Retinal pigment epithelial cell (primary cell): ENCODE measurements at regions not wholly inside any gene's neighbourhood (a gene's known extent, or its start where the extent isn't known, plus 50 kb on each side); places are given as distances from the start of the nearest gene placed in this dataset.

Experiments
- DNase-seq: peaks from one replicate; pipeline ENCODE4 v3.0.0-alpha.2; 2010; ENCODE audit warnings: low read depth
- H3K4me3 ChIP-seq: 2 replicates; pipeline ENCODE4 v1.5.1; 2011; ENCODE audit warnings: mild to moderate bottlenecking, low read length, control low read depth, moderate library complexity
- TF ChIP-seq, protein P1 (sequence below): conservative IDR thresholded peaks from 2 replicates; pipeline ENCODE4 v1.5.1; 2011; ENCODE audit warnings: low read depth, low read length, control low read depth, inconsistent platforms

DNA sequence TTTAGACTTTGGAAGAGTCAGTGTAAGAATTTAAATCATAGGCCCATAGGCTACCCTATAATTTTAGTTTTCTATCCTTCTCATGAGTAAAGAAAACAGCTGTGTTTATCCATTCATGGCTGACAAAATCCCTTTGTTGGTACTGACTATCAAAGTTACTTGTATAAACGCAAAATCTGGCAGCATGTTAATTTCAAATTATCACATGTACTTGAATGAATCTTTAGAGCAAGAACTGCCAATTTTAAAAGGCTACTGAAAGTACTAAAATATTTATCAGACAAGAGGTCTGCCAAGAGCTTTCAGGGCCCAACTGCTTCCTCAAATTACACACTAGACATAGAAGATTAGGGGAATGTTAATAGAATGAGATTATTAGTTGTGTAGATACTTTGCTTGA lies 66.6 kb downstream of the MYL12B start:
- TF ChIP-seq, protein P1, sequence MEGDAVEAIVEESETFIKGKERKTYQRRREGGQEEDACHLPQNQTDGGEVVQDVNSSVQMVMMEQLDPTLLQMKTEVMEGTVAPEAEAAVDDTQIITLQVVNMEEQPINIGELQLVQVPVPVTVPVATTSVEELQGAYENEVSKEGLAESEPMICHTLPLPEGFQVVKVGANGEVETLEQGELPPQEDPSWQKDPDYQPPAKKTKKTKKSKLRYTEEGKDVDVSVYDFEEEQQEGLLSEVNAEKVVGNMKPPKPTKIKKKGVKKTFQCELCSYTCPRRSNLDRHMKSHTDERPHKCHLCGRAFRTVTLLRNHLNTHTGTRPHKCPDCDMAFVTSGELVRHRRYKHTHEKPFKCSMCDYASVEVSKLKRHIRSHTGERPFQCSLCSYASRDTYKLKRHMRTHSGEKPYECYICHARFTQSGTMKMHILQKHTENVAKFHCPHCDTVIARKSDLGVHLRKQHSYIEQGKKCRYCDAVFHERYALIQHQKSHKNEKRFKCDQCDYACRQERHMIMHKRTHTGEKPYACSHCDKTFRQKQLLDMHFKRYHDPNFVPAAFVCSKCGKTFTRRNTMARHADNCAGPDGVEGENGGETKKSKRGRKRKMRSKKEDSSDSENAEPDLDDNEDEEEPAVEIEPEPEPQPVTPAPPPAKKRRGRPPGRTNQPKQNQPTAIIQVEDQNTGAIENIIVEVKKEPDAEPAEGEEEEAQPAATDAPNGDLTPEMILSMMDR = no peak
- DNase-seq = no peak
- H3K4me3 ChIP-seq = no peak overlapping the region

DNA sequence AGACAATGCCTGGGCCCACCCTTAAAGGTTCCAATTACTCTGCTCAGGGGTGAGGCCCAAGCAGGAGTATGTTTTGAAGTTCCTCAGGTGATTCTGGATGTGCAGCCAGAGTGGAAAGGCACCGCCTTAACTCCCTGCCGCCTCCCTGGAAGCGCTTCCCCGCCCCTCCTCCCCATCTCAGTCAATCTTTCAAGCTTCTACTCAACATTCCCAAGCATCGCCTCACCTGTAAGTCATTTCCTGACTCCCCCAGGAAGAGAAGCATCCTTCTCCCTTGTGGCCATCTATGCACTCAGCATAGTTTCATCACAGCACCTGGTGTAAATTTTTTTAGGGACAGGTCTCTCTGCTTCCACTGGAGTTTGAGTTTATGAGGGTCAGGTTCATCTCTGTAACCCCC lies 67.5 kb downstream of the MYL12B start:
- DNase-seq = no peak
- no peak overlapping the region for H3K4me3 ChIP-seq
- TF ChIP-seq, protein P1 = no peak

DNA sequence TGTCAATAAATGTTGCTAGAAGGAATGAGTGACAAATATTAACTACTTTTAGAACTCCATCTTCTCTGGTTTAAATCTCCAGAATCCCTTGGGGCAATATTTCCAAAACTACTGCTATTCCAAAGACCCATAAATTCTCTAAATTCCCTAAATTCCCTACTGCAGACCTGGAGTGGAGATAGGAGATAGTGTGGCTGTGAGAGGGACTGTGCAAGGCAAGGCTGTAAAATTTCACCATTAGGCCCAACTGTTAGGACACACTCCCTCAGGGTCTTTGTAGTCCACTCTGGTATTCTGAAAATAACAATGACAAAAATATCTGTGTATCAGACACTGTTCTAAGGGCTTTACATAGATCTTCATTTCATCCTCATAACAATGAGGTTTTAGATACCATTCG lies 67.9 kb downstream of the MYL12B start:
- TF ChIP-seq, protein P1 = no peak
- DNase-seq = no peak
- H3K4me3 ChIP-seq = no peak overlapping the region

DNA sequence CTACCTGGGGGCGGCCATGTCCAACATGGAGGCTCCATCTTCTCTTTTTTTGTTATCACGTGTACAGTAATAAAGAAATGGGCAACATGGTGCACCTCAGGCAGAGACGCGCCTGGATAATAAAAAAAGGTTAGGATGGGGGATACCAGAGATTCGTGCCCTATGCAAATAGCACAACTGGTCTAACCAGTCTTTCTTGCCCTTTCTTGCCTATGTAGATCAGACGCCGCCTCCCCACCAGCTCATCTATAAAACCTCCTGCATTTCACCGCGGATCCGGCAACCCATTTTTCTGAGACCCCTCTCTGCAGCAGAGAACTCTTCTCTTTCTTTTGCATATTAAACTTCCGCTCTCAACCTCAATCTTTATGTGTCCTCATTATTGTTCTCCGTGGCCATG lies 68.7 kb downstream of the MYL12B start:
- no peak for DNase-seq
- TF ChIP-seq, protein P1 = no peak
- H3K4me3 ChIP-seq = no peak overlapping the region

DNA sequence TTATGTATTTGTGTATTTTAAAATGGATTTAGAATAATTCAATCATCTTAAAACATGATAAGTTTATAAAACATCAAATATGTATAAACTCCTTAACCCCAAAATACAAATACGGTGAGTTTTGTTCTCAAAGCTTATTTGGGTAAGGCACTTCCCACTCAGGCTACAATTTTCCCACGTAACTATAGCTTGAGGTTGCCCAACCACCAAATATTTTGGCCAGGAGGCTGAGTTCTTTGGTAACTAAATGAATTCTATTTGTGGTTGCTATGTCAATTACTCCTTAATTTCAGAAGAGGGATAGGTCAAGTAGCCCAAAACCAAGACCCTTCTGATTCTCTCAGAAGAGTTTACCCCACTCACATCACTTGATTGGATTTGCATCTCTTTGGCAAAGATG lies 70.4 kb downstream of the MYL12B start:
- H3K4me3 ChIP-seq = no peak overlapping the region
- TF ChIP-seq, protein P1 = no peak
- DNase-seq = no peak

DNA sequence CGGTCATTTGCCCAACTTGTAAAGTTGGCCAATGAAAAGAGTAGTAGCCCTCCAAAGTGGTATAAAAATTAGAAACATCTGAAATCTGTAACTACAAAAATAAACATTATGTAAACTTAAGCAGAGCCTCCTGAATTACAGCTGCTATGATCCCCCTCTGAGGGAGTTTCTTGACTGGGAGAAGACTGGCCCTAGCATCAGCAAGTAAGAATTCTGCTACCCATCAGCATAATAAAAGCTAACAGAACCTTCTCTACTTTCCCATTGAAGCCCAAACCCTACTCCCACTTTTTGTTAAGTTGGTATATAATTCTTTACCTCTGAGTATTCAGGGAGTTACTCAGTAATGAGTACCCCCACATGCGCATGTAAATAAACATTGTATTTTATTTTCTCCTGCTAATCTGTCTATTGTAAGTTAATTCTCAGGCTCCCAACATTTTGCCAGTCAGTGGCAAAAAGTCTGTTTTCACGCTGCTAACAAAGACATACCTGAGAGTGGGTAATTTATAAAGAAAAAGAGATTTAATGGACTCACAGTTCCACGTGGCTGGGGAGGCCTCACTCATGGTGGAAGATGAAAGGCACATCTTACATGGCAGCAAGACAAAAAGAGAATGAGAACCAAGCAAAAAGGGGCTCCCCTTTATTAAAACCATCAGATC lies 71.3 kb downstream of the MYL12B start:
- H3K4me3 ChIP-seq = no peak overlapping the region
- TF ChIP-seq, protein P1 = no peak
- DNase-seq = no peak

DNA sequence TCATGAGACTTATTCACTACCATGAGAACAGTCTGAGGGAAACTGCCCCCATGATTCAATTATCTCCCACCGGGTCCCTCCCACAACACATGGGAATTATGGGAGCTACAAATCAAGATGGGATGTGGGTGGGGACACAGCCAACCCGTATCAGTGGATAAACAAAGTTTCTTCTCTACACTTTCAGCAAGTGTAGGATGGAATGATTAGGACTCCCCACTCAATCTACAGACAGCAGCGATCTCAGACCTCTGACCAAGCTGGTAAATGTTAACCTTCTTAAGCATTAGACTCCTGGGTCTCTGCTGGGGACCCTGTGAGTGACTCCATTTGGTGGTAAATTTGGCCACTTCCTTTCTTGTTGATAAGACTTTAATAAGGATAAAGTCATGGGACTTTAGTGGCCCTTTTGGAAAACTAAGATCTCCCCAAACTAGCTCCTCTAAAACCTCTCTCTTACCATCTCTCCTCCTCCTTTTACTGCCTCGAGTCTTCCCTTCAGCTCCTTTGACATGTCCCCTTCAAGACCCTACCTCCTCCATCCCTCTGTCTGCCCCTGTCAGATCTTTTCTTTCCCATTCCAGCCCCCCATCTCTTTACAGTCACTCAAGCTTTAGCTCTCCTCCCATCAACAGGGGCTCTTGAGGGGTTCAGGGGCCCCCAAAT lies 71.9 kb downstream of the MYL12B start:
- TF ChIP-seq, protein P1 = no peak
- H3K4me3 ChIP-seq = no peak overlapping the region
- no peak for DNase-seq
